ENCODE measurements at regions not wholly inside any gene's neighbourhood (a gene's known extent, or its start where the extent isn't known, plus 50 kb on each side); places are given as distances from the start of the nearest gene placed in this dataset.

GRCh38 chr9:135308821-135309762 is 170.5 kb upstream of the PPP1R26 start:
- no peak for DNase-seq (ENCODE audit: low read depth in 2 of 2)

- DNase-seq (ENCODE audit: low read depth in 2 of 2) = no peak
These were observed 169.8 kb upstream of the PPP1R26 start for GRCh38 chr9:135309763-135310125.

GRCh38 chr9:135310134-135310533 is 169.4 kb upstream of the PPP1R26 start:
- no peak for DNase-seq (ENCODE audit: low read depth in 2 of 2)

GRCh38 chr9:135315572-135315971 is 164.0 kb upstream of the PPP1R26 start:
- DNase-seq (ENCODE audit: low read depth in 2 of 2) = no peak

GRCh38 chr9:135320331-135320730 is 159.3 kb upstream of the PPP1R26 start:
- no peak for DNase-seq (ENCODE audit: low read depth in 2 of 2)

GRCh38 chr9:135320943-135321342 is 158.6 kb upstream of the PPP1R26 start:
- no peak for DNase-seq (ENCODE audit: low read depth in 2 of 2)

GRCh38 chr9:135321580-135321979 is 158.0 kb upstream of the PPP1R26 start:
- no peak for DNase-seq (ENCODE audit: low read depth in 2 of 2)

GRCh38 chr9:135324329-135324728 is 155.3 kb upstream of the PPP1R26 start:
- DNase-seq (ENCODE audit: low read depth in 2 of 2) = no peak

- no peak for DNase-seq (ENCODE audit: low read depth in 2 of 2)
These were observed 153.4 kb upstream of the PPP1R26 start for GRCh38 chr9:135326141-135326540.

GRCh38 chr9:135326633-135327152 is 152.9 kb upstream of the PPP1R26 start:
- no peak for DNase-seq (ENCODE audit: low read depth in 2 of 2)

- no peak for DNase-seq (ENCODE audit: low read depth in 2 of 2)
These were observed 150.8 kb upstream of the PPP1R26 start for GRCh38 chr9:135328485-135329417.

- DNase-seq (ENCODE audit: low read depth in 2 of 2) = no peak
These were observed 149.8 kb upstream of the PPP1R26 start for GRCh38 chr9:135329571-135330306.

GRCh38 chr9:135330307-135330631 is 149.3 kb upstream of the PPP1R26 start:
- no peak for DNase-seq (ENCODE audit: low read depth in 2 of 2)

GRCh38 chr9:135330685-135331590 is 148.6 kb upstream of the PPP1R26 start:
- DNase-seq (ENCODE audit: low read depth in 2 of 2) = no peak

- no peak for DNase-seq (ENCODE audit: low read depth in 2 of 2)
These were observed 147.1 kb upstream of the PPP1R26 start for GRCh38 chr9:135332516-135332915.

GRCh38 chr9:135332979-135333748 is 146.4 kb upstream of the PPP1R26 start:
- DNase-seq (ENCODE audit: low read depth in 2 of 2) = no peak

GRCh38 chr9:135334953-135335460 is 144.6 kb upstream of the PPP1R26 start:
- no peak for DNase-seq (ENCODE audit: low read depth in 2 of 2)

GRCh38 chr9:135335691-135336181 is 143.8 kb upstream of the PPP1R26 start:
- no peak for DNase-seq (ENCODE audit: low read depth in 2 of 2)

- no peak for DNase-seq (ENCODE audit: low read depth in 2 of 2)
These were observed 142.7 kb upstream of the PPP1R26 start for GRCh38 chr9:135336722-135337527.
